Activated CD8-positive, alpha-beta T cell treated with anti-CD3 and anti-CD28 coated beads for 36 hours (primary cell): ENCODE measurements at regions not wholly inside any gene's neighbourhood (a gene's known extent, or its start where the extent isn't known, plus 50 kb on each side); places are given as distances from the start of the nearest gene placed in this dataset.

Source experiments
- ATAC-seq: fragments of 200-7000 bp; cut with Tn5 transposase; one replicate; pipeline ENCODE4 v1.10.0; 2021; ENCODE audit warnings: mild to moderate bottlenecking, moderate library complexity
- CTCF ChIA-PET: fragments of 350-600 bp; sonication (Branson Sonifier 250); formaldehyde crosslinking; loops from one replicate; lab custom pipeline; 2021; ENCODE audit warnings: antibody characterized with exemption; lab: Charles Lee
- POLR2A ChIA-PET: fragments of 350-600 bp; sonication (Branson Sonifier 250); formaldehyde crosslinking; loops from one replicate; lab custom pipeline; 2021; ENCODE audit warnings: antibody characterized with exemption; lab: Charles Lee
- DNase-seq: peaks from one replicate; pipeline ENCODE4 v3.0.0-alpha.2; 2020
- H3K27ac Mint-ChIP-seq: one replicate; pipeline ENCODE4 v1.8.0; 2021; ENCODE audit warnings: mild to moderate bottlenecking, mixed read lengths
- H3K27me3 Mint-ChIP-seq: one replicate; pipeline ENCODE4 v1.8.0; 2021; ENCODE audit warnings: mixed read lengths
- H3K36me3 Mint-ChIP-seq: one replicate; pipeline ENCODE4 v1.8.0; 2021; ENCODE audit warnings: low read depth, mixed read lengths
- H3K4me1 Mint-ChIP-seq: one replicate; pipeline ENCODE4 v1.8.0; 2021; ENCODE audit warnings: low read depth, mixed read lengths
- H3K4me3 Mint-ChIP-seq: one replicate; pipeline ENCODE4 v1.8.0; 2021; ENCODE audit warnings: mild to moderate bottlenecking, moderate library complexity, mixed read lengths
- H3K9me3 Mint-ChIP-seq: one replicate; pipeline ENCODE4 v1.8.0; 2021; ENCODE audit warnings: mixed read lengths
- intact Hi-C: fragments of 100-400 bp; cut with micrococcal nuclease; formaldehyde crosslinking; loops from one replicate; pipeline ENCODE4 v1.10.0; 2022
- TF ChIP-seq, protein P1 (sequence below): fragments of 200-600 bp; IDR thresholded peaks from one replicate; pipeline ENCODE4 v1.8.0; 2022; ENCODE audit warnings: antibody characterized with exemption, mild to moderate bottlenecking

DNA sequence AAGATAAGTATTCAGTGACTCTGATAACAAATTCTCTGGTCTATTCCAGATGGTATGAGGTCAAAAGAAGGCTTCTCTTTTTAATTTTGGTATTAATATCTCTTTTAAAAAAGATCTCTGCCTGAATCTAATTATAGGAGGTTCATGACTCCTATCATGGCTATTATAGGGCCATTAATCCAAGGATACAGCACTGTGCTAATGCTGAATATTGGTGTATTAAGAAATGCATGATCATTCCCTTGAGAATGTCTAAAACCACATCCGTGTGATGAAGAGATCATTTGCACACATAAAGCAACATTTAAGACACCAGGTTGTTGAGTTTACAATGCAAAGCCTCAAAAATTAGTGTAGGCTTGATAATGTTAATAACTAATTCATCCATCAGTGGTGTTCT lies 160.4 kb upstream of the MON1B start:
- intact Hi-C loops = no loop called here
- peaks cover 1% of the 10 kb centered on the region for H3K9me3 Mint-ChIP-seq
- CTCF ChIA-PET = no interaction called here
- POLR2A ChIA-PET = no interaction called here
- no peak overlapping the region for H3K27ac Mint-ChIP-seq
- TF ChIP-seq, protein P1, sequence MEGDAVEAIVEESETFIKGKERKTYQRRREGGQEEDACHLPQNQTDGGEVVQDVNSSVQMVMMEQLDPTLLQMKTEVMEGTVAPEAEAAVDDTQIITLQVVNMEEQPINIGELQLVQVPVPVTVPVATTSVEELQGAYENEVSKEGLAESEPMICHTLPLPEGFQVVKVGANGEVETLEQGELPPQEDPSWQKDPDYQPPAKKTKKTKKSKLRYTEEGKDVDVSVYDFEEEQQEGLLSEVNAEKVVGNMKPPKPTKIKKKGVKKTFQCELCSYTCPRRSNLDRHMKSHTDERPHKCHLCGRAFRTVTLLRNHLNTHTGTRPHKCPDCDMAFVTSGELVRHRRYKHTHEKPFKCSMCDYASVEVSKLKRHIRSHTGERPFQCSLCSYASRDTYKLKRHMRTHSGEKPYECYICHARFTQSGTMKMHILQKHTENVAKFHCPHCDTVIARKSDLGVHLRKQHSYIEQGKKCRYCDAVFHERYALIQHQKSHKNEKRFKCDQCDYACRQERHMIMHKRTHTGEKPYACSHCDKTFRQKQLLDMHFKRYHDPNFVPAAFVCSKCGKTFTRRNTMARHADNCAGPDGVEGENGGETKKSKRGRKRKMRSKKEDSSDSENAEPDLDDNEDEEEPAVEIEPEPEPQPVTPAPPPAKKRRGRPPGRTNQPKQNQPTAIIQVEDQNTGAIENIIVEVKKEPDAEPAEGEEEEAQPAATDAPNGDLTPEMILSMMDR = no peak
- H3K27me3 Mint-ChIP-seq = no peaks in the 10 kb centered on the region
- no peak for DNase-seq
- no peaks in the 10 kb centered on the region for H3K36me3 Mint-ChIP-seq
- H3K4me1 Mint-ChIP-seq = no peaks in the 10 kb centered on the region
- no peak overlapping the region for H3K4me3 Mint-ChIP-seq
- no peak for ATAC-seq

DNA sequence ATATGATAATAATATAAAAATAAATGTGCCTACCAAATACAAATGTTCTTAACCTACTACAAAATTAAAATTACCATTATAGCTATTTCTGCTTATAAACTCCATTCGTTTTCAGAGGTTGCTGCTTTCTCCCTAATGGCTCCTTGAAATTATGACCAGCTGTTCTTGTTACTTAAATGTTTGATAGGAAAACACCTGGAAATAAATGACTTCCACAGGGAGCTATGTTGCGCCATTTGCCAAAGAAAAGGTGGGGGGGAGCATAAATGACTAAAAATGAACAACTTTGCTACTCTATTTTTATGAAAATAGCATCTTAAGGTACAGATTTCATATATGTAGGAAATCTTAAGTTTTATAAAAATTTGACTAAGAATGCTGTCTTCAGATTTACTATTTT lies 157.5 kb upstream of the MON1B start:
- Mint-ChIP-seq H3K27me3 (no peaks in the 10 kb centered on the region), H3K4me1 (no peaks in the 10 kb centered on the region), H3K9me3 (no peaks in the 10 kb centered on the region), H3K36me3 (no peaks in the 10 kb centered on the region), H3K27ac (no peak overlapping the region), H3K4me3 (no peak overlapping the region)
- DNase-seq = no peak
- no peak for ATAC-seq
- POLR2A ChIA-PET = no interaction called here
- TF ChIP-seq, protein P1 = no peak
- intact Hi-C loops = no loop called here
- CTCF ChIA-PET = no interaction called here

DNA sequence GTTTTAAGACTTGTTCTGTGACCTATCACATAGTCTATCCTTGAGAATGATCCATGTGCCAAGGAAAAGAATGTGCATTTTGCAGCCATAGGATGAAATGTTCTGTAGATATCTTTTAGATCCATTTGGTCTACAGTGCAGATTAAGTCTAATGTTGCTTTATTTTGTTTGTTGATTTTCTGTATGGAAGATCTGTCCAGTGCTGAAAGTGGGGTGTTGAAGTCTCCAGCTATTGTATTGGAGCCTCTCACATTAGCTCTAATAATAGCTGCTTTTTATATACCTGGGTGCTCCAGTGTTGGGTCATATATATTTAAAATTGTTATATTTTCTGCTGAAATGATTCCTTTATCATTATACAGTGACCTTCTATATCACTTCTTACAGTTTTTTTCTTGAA lies 155.6 kb upstream of the MON1B start:
- intact Hi-C loops = no loop called here
- H3K9me3 Mint-ChIP-seq = no peaks in the 10 kb centered on the region
- no peaks in the 10 kb centered on the region for H3K36me3 Mint-ChIP-seq
- H3K27ac Mint-ChIP-seq = no peak overlapping the region
- ChIA-PET POLR2A (no interaction called here), CTCF (no interaction called here)
- H3K4me3 Mint-ChIP-seq = no peak overlapping the region
- no peaks in the 10 kb centered on the region for H3K27me3 Mint-ChIP-seq
- DNase-seq (no peak), ATAC-seq (no peak)
- TF ChIP-seq, protein P1 = no peak
- H3K4me1 Mint-ChIP-seq = no peaks in the 10 kb centered on the region

DNA sequence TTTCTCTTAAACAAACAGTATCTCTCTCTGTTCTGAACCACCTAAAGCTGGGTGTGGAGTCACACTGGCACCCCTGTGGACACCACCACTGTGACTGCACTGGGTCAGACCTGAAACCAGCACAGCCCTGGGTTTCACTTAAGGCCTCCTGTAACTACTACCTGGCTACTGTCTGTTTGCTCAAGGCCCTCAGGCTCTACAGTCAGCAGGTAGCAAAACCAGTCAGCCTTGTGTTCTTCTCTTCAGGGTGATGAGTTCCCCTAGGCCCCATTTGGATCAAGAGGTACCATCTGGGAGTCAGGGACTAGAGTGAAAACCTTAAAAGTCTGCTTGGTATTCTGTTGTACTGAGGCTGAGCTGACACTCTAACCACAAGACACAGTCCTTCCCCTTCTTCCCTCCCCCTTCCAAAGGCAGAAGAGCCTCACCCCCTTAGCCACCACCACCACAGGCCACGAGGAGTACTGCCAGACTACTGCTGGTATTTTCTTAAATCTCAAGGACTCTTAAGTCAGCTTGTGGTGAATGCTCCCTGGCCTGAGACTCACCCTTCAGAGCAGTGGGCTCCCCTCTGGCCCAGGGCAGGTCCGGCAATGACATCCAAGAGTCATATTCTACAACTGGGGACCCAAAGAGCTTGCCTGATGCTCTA lies 153.2 kb upstream of the MON1B start:
- CTCF ChIA-PET = no interaction called here
- Mint-ChIP-seq H3K9me3 (no peaks in the 10 kb centered on the region), H3K4me3 (no peak overlapping the region), H3K27me3 (no peaks in the 10 kb centered on the region), H3K27ac (no peak overlapping the region), H3K4me1 (no peaks in the 10 kb centered on the region), H3K36me3 (no peaks in the 10 kb centered on the region)
- POLR2A ChIA-PET = interaction anchor here (0.6 kb wide), 1 partner anchor 377 kb away, joined by 3 read pairs; no protein-coding TSS in a partner anchor
- no peak for ATAC-seq
- TF ChIP-seq, protein P1 = no peak
- DNase-seq = no peak
- intact Hi-C loops = no loop called here

DNA sequence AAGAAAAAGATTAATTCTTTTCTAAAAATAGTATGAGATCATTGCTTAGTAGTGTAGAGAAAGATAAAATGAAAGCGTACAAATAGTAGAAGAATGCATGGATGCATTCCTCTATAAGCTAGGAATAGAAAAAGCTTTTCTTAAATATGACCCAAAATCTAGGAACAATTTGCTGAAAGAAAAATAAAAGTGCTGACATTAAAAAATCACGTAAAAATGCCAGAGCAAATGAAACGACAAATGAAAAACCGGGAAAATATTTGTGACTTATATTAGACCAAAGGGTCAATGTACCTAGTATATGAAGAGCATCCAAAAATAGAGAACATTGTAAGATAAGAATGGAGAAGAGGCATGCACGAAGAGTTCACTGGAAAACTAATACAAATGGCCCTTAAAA lies 149.5 kb upstream of the MON1B start:
- Mint-ChIP-seq H3K27ac (no peak overlapping the region), H3K36me3 (no peaks in the 10 kb centered on the region), H3K9me3 (no peaks in the 10 kb centered on the region), H3K4me1 (no peaks in the 10 kb centered on the region), H3K27me3 (no peaks in the 10 kb centered on the region), H3K4me3 (no peak overlapping the region)
- DNase-seq = no peak
- POLR2A ChIA-PET = no interaction called here
- CTCF ChIA-PET = no interaction called here
- intact Hi-C loops = no loop called here
- TF ChIP-seq, protein P1 = no peak
- ATAC-seq = no peak
